ENCODE measurements at regions not wholly inside any gene's neighbourhood (a gene's known extent, or its start where the extent isn't known, plus 50 kb on each side); places are given as distances from the start of the nearest gene placed in this dataset.
"Not testable (repeated sequence)": the region's sequence is repeated elsewhere in the genome, so short reads cannot be mapped to it uniquely, and the experiment has no call there.

GRCh38 chr5:89168766-89169165, 285.8 kb upstream of the MEF2C start:
- no peak for DNase-seq

- not testable (repeated sequence) for DNase-seq
These were observed 281.7 kb upstream of the MEF2C start for GRCh38 chr5:89164703-89165102.

GRCh38 chr5:89156226-89156625, 273.2 kb upstream of the MEF2C start:
- no peak for DNase-seq

- no peak for DNase-seq
These were observed 264.0 kb upstream of the MEF2C start for GRCh38 chr5:89147031-89147430.

GRCh38 chr5:89137148-89137547, 254.2 kb upstream of the MEF2C start:
- no peak for DNase-seq

- DNase-seq: no peak
These were observed 251.0 kb upstream of the MEF2C start for GRCh38 chr5:89133975-89134374.

GRCh38 chr5:89133129-89133528, 250.1 kb upstream of the MEF2C start:
- DNase-seq: no peak

- no peak for DNase-seq
These were observed 247.9 kb upstream of the MEF2C start for GRCh38 chr5:89130851-89131250.

- DNase-seq: no peak
These were observed 247.0 kb upstream of the MEF2C start for GRCh38 chr5:89129941-89130340.

- DNase-seq: no peak
These were observed 246.1 kb upstream of the MEF2C start for GRCh38 chr5:89128906-89129625.

- DNase-seq: no peak
These were observed 245.1 kb upstream of the MEF2C start for GRCh38 chr5:89128092-89128491.

- no peak for DNase-seq
These were observed 244.2 kb upstream of the MEF2C start for GRCh38 chr5:89127191-89127590.

- no peak for DNase-seq
These were observed 242.4 kb upstream of the MEF2C start for GRCh38 chr5:89125372-89125771.

GRCh38 chr5:89123581-89123980, 240.6 kb upstream of the MEF2C start:
- DNase-seq: no peak

GRCh38 chr5:89120719-89121118, 237.7 kb upstream of the MEF2C start:
- DNase-seq: peak; percentile 83 to 89

- DNase-seq: no peak
These were observed 234.2 kb upstream of the MEF2C start for GRCh38 chr5:89117124-89117644.

GRCh38 chr5:89110916-89111646, 228.1 kb upstream of the MEF2C start:
- no peak for DNase-seq

- DNase-seq: no peak
These were observed 223.5 kb upstream of the MEF2C start for GRCh38 chr5:89106480-89106879.

GRCh38 chr5:89105836-89106235, 222.9 kb upstream of the MEF2C start:
- no peak for DNase-seq

- no peak for DNase-seq
These were observed 222.2 kb upstream of the MEF2C start for GRCh38 chr5:89105171-89105695.

GRCh38 chr5:89098199-89098756, 215.3 kb upstream of the MEF2C start:
- no peak for DNase-seq

GRCh38 chr5:89097103-89097502, 214.1 kb upstream of the MEF2C start:
- DNase-seq: no peak

- DNase-seq: no peak
These were observed 212.4 kb upstream of the MEF2C start for GRCh38 chr5:89095341-89095740.

- no peak for DNase-seq
These were observed 207.1 kb upstream of the MEF2C start for GRCh38 chr5:89090037-89090436.

Data from AML-193 (cell line).